ENCODE measurements at regions not wholly inside any gene's neighbourhood (a gene's known extent, or its start where the extent isn't known, plus 50 kb on each side); places are given as distances from the start of the nearest gene placed in this dataset.

- no peaks in the 10 kb centered on the region for H3K4me1 ChIP-seq
- H3K9me3 ChIP-seq: no peaks in the 10 kb centered on the region
- no peak for TF ChIP-seq CTCF (IDR thresholded peaks at IDR 0.05 in 4 of 5, conservative IDR thresholded peaks at IDR 0.05 in 1 of 5)
- TF ChIP-seq POLR2A (IDR thresholded peaks at IDR 0.05): no peak
- ATAC-seq: no peak
- DNase-seq: no peak
- no peak overlapping the region for H3K4me3 ChIP-seq
- no peak overlapping the region for H3K27ac ChIP-seq
- H3K36me3 ChIP-seq: no peaks in the 10 kb centered on the region
- no peaks in the 10 kb centered on the region for H3K27me3 ChIP-seq
- in situ Hi-C loops (cut with MboI; ENCODE audit: low sequenced_read_pairs in 4 of 4) (no loop called here), intact Hi-C loops (cut with DNase I; ENCODE audit: low total_unique reads) (no loop called here)
Measured at GRCh38 chr5:2187687-2188086, 305.0 kb upstream of the IRX4 start.

GRCh38 chr5:2187156-2187555 lies 304.4 kb upstream of the IRX4 start:
- Histone ChIP-seq H3K27me3 (no peaks in the 10 kb centered on the region), H3K4me3 (no peak overlapping the region), H3K9me3 (no peaks in the 10 kb centered on the region), H3K27ac (no peak overlapping the region), H3K4me1 (no peaks in the 10 kb centered on the region), H3K36me3 (no peaks in the 10 kb centered on the region)
- intact Hi-C loops (cut with DNase I; ENCODE audit: low total_unique reads) (no loop called here), in situ Hi-C loops (cut with MboI; ENCODE audit: low sequenced_read_pairs in 4 of 4) (no loop called here)
- ATAC-seq (no peak), DNase-seq (no peak)
- TF ChIP-seq POLR2A (IDR thresholded peaks at IDR 0.05) (no peak), CTCF (IDR thresholded peaks at IDR 0.05 in 4 of 5, conservative IDR thresholded peaks at IDR 0.05 in 1 of 5) (no peak)

GRCh38 chr5:2186472-2187015 lies 303.8 kb upstream of the IRX4 start:
- no peak for TF ChIP-seq POLR2A (IDR thresholded peaks at IDR 0.05)
- no peak for TF ChIP-seq CTCF (IDR thresholded peaks at IDR 0.05 in 4 of 5, conservative IDR thresholded peaks at IDR 0.05 in 1 of 5)
- Histone ChIP-seq H3K4me3 (no peak overlapping the region), H3K9me3 (no peaks in the 10 kb centered on the region), H3K4me1 (no peaks in the 10 kb centered on the region), H3K27me3 (no peaks in the 10 kb centered on the region), H3K36me3 (no peaks in the 10 kb centered on the region), H3K27ac (no peak overlapping the region)
- intact Hi-C loops (cut with DNase I; ENCODE audit: low total_unique reads): no loop called here
- ATAC-seq (no peak), DNase-seq (no peak)
- in situ Hi-C loops (cut with MboI; ENCODE audit: low sequenced_read_pairs in 4 of 4): no loop called here

- Histone ChIP-seq H3K27me3 (no peaks in the 10 kb centered on the region), H3K4me1 (no peaks in the 10 kb centered on the region), H3K4me3 (no peak overlapping the region), H3K36me3 (no peaks in the 10 kb centered on the region), H3K9me3 (no peaks in the 10 kb centered on the region), H3K27ac (no peak overlapping the region)
- in situ Hi-C loops (cut with MboI; ENCODE audit: low sequenced_read_pairs in 4 of 4) (no loop called here), intact Hi-C loops (cut with DNase I; ENCODE audit: low total_unique reads) (no loop called here)
- no peak for DNase-seq
- ATAC-seq: no peak
- TF ChIP-seq CTCF (IDR thresholded peaks at IDR 0.05 in 4 of 5, conservative IDR thresholded peaks at IDR 0.05 in 1 of 5): no peak
- no peak for TF ChIP-seq POLR2A (IDR thresholded peaks at IDR 0.05)
Measured at GRCh38 chr5:2185646-2186471, 303.1 kb upstream of the IRX4 start.
